Activated B cell treated with CpG ODN at 0.5 μM for 24 hours (primary cell): ENCODE measurements at regions not wholly inside any gene's neighbourhood (a gene's known extent, or its start where the extent isn't known, plus 50 kb on each side); places are given as distances from the start of the nearest gene placed in this dataset.

Source experiments
- ATAC-seq: fragments of 200-7000 bp; cut with Tn5 transposase; one replicate; pipeline ENCODE4 v1.10.0; 2021; ENCODE audit warnings: low read depth, mild to moderate bottlenecking, moderate library complexity
- CTCF ChIA-PET: fragments of 350-600 bp; sonication (Branson Sonifier 250); formaldehyde crosslinking; loops from one replicate; lab custom pipeline; 2021; ENCODE audit warnings: antibody characterized with exemption; lab: Charles Lee
- POLR2A ChIA-PET: fragments of 350-600 bp; sonication (Branson Sonifier 250); formaldehyde crosslinking; loops from one replicate; lab custom pipeline; 2021; ENCODE audit warnings: antibody characterized with exemption; lab: Charles Lee
- DNase-seq: peaks from one replicate; pipeline ENCODE4 v3.0.0; 2022
- H3K27ac Mint-ChIP-seq: one replicate; pipeline ENCODE4 v1.8.0; 2020; ENCODE audit warnings: mixed read lengths
- H3K27me3 Mint-ChIP-seq: one replicate; pipeline ENCODE4 v1.8.0; 2021; ENCODE audit warnings: mixed read lengths
- H3K36me3 Mint-ChIP-seq: one replicate; pipeline ENCODE4 v1.8.0; 2021; ENCODE audit warnings: low read depth, mixed read lengths
- H3K4me1 Mint-ChIP-seq: one replicate; pipeline ENCODE4 v1.8.0; 2021; ENCODE audit warnings: mixed read lengths
- H3K4me3 Mint-ChIP-seq: one replicate; pipeline ENCODE4 v1.8.0; 2020; ENCODE audit warnings: mild to moderate bottlenecking, mixed read lengths
- H3K9me3 Mint-ChIP-seq: one replicate; pipeline ENCODE4 v1.8.0; 2020; ENCODE audit warnings: mixed read lengths
- CTCF ChIP-seq: fragments of 200-600 bp; IDR thresholded peaks from one replicate; pipeline ENCODE4 v1.8.0; 2022; ENCODE audit warnings: antibody characterized with exemption, mild to moderate bottlenecking
- intact Hi-C: fragments of 100-400 bp; cut with micrococcal nuclease; formaldehyde crosslinking; loops from one replicate; pipeline ENCODE4 v1.15.1; 2024

DNA sequence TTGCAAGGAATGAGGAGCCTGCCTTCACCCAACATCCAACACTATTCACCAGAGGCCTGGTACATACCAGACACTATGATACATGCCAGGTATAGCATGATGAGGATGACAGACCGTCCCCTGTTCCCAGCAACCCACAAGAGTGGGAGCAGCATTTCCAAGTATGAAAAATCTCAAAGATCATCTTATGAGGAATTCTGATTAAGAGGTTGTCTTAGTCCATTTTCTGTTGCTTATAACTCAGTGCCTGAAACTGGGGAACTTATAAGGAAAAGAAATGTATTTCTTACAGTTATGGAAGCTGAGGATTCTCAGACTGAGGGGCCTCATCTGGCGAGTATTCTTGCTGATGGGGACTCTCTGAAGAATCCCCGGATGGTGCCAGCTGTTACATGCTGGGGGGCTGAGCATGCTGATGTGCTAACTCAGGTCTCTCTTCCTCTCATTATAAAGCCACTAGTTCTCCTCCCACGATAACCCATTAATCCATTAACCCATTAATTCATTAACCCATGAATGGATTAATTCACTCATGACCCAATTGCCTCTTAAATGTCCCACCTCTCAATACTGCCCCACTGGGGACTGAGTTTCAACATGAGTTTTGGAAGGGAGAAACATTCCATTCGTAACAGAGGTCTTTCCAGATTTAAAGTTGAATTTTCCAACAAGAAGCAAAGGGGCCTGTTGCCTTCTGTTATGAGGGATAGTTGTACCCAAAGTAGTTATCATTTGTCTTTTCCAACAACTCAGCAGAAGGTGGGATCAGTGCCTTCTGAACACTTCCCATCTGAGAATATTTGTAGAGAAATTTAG is 173.9 kb downstream of the HERPUD2 start:
- Mint-ChIP-seq H3K27ac (no peak overlapping the region), H3K36me3 (no peaks in the 10 kb centered on the region), H3K27me3 (peaks cover 30% of the 10 kb centered on the region), H3K9me3 (no peaks in the 10 kb centered on the region), H3K4me1 (peaks cover 3% of the 10 kb centered on the region), H3K4me3 (no peak overlapping the region)
- CTCF ChIA-PET = interaction anchor here (1.0 to 1.4 kb wide), 2 partner anchors 26 to 96 kb away, joined by 4 to 9 read pairs; no protein-coding TSS in a partner anchor
- no peak for TF ChIP-seq CTCF
- intact Hi-C loops = loop anchor here (1.0 to 5.0 kb wide), 2 partner anchors 96 to 699 kb away; no protein-coding TSS in a partner anchor
- POLR2A ChIA-PET = no interaction called here
- DNase-seq (no peak), ATAC-seq (no peak)

DNA sequence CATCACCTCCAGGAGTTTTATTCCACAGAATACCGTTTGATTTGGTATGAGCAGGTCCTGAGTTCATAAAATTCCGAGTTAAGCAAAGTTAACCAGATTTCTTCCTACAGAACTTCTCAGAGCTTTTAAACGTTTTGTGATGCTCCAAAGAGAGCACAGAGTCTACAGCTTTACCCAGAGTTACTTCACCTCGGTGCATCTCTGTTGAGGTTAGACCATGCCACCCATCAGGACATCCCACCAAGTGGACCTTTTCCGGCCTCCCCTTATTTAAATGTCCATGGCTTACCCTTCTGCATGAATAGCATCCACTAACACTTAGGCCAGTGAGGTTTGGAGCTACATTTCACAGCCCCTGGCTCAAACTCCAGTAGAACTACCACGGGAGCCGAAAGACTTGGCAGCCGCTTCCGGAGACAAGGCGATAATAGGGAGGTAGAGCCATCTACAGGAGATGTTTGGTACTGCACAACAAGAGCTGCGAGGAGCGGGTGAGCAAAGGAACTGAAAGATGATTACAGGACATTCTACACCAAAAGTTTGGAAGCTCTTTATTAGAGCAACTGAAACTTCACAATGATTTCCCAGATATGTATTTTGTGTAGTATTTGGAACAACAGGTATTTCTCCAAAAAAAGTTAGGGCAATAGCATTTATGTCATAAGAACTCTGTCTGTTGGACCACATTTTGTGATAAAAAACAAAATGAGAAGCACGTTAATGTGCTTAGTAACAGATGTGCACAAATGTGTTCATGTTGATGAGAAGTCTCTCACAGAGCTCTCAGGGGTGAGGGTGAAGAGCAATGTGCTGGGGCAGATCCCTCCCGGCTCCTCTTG is 174.7 kb downstream of the HERPUD2 start:
- ChIA-PET POLR2A (no interaction called here), CTCF (interaction anchor here (1.0 to 1.4 kb wide), 3 partner anchors 11 to 96 kb away, joined by 3 to 9 read pairs (median 4); no protein-coding TSS in a partner anchor)
- no peak overlapping the region for H3K4me3 Mint-ChIP-seq
- intact Hi-C loops = loop anchor here (1.0 to 5.0 kb wide), 2 partner anchors 95 to 698 kb away; no protein-coding TSS in a partner anchor
- no peak for DNase-seq
- H3K4me1 Mint-ChIP-seq = peaks cover 3% of the 10 kb centered on the region
- no peak overlapping the region for H3K27ac Mint-ChIP-seq
- H3K27me3 Mint-ChIP-seq = peaks cover 28% of the 10 kb centered on the region
- ATAC-seq = peak; percentile 50
- no peaks in the 10 kb centered on the region for H3K36me3 Mint-ChIP-seq
- no peak for TF ChIP-seq CTCF
- H3K9me3 Mint-ChIP-seq = no peaks in the 10 kb centered on the region

DNA sequence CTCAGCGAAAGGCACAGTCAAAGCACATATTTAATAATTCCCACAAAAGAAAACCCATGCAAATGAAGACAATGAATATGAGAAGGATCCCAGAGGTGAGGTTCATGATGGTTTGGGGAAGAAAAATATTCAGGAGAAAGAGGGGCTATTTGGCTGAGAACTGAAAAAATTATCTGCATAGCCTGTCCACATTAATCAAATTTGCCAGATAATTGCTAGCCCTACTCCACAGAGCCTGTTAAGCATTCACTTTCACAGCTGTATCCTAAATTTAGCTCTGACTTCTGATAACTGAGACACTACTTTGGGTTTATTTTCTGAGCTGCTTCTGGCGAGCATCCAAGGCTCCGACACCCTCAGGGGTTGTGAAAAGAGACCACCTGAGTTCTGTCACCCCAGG is 176.2 kb downstream of the HERPUD2 start:
- no peak overlapping the region for H3K27ac Mint-ChIP-seq
- TF ChIP-seq CTCF = no peak
- no peak overlapping the region for H3K4me3 Mint-ChIP-seq
- no peaks in the 10 kb centered on the region for H3K9me3 Mint-ChIP-seq
- H3K27me3 Mint-ChIP-seq = peaks cover 22% of the 10 kb centered on the region
- peaks cover 3% of the 10 kb centered on the region for H3K4me1 Mint-ChIP-seq
- H3K36me3 Mint-ChIP-seq = no peaks in the 10 kb centered on the region
- no peak for DNase-seq
- no peak for ATAC-seq
- intact Hi-C loops = no loop called here
- POLR2A ChIA-PET = no interaction called here
- CTCF ChIA-PET = no interaction called here

- Mint-ChIP-seq H3K36me3 (no peaks in the 10 kb centered on the region), H3K4me1 (peaks cover 3% of the 10 kb centered on the region), H3K9me3 (no peaks in the 10 kb centered on the region), H3K27ac (no peak overlapping the region), H3K4me3 (no peak overlapping the region), H3K27me3 (peaks cover 17% of the 10 kb centered on the region)
- CTCF ChIA-PET = no interaction called here
- POLR2A ChIA-PET = no interaction called here
- intact Hi-C loops = no loop called here
- ATAC-seq (no peak), DNase-seq (no peak)
- TF ChIP-seq CTCF = no peak
These were observed 178.4 kb downstream of the HERPUD2 start for GRCh38 chr7:35516498-35516897.

DNA sequence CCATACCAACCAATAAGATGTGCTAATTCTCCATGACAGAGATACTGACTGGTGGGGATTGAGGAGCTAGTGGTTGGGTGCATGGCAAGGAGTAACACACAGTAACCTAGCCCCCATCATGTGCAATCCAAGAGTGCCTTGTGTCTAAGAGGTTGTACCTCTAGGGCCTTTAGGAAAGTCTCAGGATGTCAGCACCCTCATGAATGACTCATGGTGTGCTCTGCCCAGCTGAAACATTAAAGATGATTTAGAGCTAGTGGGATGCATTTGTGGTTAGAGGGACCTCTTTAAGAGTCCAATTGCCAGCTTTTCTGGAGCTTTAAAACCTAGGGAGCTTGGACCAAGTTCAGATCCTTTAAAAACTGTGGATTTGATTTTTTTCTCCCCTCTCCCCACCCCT is 181.1 kb downstream of the HERPUD2 start:
- peaks cover 11% of the 10 kb centered on the region for H3K27me3 Mint-ChIP-seq
- intact Hi-C loops = no loop called here
- H3K36me3 Mint-ChIP-seq = no peaks in the 10 kb centered on the region
- no peaks in the 10 kb centered on the region for H3K4me1 Mint-ChIP-seq
- H3K9me3 Mint-ChIP-seq = no peaks in the 10 kb centered on the region
- DNase-seq (no peak), ATAC-seq (no peak)
- TF ChIP-seq CTCF = no peak
- POLR2A ChIA-PET = no interaction called here
- CTCF ChIA-PET = no interaction called here
- H3K4me3 Mint-ChIP-seq = no peak overlapping the region
- no peak overlapping the region for H3K27ac Mint-ChIP-seq
